Omental fat pad (tissue), 3 donors: ENCODE measurements at regions not wholly inside any gene's neighbourhood (a gene's known extent, or its start where the extent isn't known, plus 50 kb on each side); places are given as distances from the start of the nearest gene placed in this dataset.

ENCODE experiments used
- ATAC-seq: fragments of 150-250 bp; one replicate; pipeline ENCODE4 v1.9.1; 2016; ENCODE audit warnings: mild to moderate bottlenecking, moderate library complexity; ENCODE audit not compliant: low FRiP score
- DNase-seq: peaks from one replicate; pipeline ENCODE4 v3.0.0-alpha.2; 2019; ENCODE audit warnings: low spot score
- TF ChIP-seq, protein P1 (sequence below), 3 donors: fragments of 450-650 bp; IDR thresholded peaks; one replicate each; pipeline ENCODE4 v1.5.1; 2016 to 2017; ENCODE audit warnings: antibody characterized with exemption in 3 of 3, mild to moderate bottlenecking in 3 of 3, moderate library complexity in 2 of 3

DNA sequence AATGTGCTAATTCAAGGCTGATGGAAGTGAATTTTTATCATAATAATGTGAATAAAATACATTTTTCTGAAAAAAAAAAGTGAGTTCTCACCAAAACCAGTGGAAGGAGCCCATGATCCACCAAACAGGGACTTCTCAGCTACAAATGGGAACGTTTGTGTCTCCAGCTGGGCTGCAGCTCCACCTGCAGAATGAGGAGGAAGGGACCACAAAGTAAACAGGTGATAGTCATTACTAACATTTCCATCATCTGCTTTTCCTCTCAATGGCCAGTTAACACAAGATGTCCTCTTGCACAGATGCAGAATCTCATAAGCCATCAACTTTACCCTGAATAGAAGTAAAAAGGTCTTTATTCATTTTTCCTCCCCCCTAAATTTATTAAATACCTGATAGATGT lies 246.2 kb downstream of the MRPL39 start:
- ATAC-seq (no peak), DNase-seq (no peak)
- TF ChIP-seq, protein P1, sequence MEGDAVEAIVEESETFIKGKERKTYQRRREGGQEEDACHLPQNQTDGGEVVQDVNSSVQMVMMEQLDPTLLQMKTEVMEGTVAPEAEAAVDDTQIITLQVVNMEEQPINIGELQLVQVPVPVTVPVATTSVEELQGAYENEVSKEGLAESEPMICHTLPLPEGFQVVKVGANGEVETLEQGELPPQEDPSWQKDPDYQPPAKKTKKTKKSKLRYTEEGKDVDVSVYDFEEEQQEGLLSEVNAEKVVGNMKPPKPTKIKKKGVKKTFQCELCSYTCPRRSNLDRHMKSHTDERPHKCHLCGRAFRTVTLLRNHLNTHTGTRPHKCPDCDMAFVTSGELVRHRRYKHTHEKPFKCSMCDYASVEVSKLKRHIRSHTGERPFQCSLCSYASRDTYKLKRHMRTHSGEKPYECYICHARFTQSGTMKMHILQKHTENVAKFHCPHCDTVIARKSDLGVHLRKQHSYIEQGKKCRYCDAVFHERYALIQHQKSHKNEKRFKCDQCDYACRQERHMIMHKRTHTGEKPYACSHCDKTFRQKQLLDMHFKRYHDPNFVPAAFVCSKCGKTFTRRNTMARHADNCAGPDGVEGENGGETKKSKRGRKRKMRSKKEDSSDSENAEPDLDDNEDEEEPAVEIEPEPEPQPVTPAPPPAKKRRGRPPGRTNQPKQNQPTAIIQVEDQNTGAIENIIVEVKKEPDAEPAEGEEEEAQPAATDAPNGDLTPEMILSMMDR (IDR thresholded peaks at IDR 0.05): no peak

DNA sequence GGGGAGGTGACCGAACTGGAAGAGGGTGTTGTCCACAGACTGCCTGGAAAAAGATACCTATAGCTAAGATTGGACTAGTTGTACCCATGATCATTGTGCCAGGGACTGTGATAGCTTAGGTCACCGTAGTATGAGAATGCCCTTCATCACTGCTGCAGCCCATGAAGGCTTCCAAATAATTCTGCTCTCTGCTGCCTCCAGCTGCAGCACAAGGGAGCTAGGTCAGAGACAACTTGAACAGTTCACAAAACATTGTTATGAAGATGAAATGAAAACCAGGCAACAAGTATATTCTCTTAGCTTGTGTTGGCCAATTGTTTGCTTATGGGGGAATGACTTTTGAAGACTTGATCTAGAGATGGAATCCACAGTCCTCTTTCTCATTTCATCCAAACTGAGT lies 246.7 kb downstream of the MRPL39 start:
- no peak for DNase-seq
- no peak for ATAC-seq

DNA sequence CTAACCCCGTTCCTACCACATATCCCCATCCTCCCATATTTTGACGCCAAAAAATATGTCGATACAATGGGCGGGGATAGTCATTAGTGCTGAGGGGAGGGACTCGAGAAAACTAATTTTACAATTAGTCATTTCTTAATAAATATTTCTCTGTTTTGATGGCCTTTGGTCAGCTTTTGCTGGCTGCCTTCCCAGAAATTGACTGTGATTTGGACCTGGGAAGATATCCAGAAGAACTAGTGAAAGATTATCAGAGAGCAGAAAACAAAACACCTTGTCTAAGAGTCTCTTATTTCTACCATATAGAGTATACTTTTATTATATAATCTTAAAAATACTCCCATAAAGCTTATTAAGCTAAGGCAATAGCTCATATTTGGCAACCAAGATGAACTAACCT lies 247.6 kb downstream of the MRPL39 start:
- ATAC-seq (no peak), DNase-seq (no peak)
- TF ChIP-seq, protein P1 (IDR thresholded peaks at IDR 0.05): no peak

More for the DNA sequence above, 246.7 kb downstream of the MRPL39 start:
- TF ChIP-seq, protein P1 (IDR thresholded peaks at IDR 0.05): no peak

DNA sequence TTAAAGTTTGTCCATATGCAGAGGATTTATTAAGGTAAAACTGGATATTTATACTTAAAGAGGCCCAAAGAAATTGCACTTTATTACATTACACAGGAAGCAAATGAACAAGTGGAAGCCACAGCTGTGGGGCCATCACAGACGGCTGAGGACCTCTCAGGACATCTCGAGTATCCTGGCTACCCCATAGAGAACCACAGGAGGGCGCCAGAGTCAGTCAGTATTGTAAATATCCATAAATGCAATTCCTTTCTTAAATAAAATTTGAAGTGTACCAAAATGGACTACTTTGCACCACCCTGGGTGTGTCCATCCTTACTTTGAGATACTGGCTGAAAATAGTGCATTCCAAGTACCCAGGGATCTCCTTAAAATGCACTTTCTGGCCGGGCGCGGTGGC lies 257.2 kb downstream of the MRPL39 start:
- TF ChIP-seq, protein P1 (IDR thresholded peaks at IDR 0.05): no peak
- DNase-seq (no peak), ATAC-seq (no peak)

DNA sequence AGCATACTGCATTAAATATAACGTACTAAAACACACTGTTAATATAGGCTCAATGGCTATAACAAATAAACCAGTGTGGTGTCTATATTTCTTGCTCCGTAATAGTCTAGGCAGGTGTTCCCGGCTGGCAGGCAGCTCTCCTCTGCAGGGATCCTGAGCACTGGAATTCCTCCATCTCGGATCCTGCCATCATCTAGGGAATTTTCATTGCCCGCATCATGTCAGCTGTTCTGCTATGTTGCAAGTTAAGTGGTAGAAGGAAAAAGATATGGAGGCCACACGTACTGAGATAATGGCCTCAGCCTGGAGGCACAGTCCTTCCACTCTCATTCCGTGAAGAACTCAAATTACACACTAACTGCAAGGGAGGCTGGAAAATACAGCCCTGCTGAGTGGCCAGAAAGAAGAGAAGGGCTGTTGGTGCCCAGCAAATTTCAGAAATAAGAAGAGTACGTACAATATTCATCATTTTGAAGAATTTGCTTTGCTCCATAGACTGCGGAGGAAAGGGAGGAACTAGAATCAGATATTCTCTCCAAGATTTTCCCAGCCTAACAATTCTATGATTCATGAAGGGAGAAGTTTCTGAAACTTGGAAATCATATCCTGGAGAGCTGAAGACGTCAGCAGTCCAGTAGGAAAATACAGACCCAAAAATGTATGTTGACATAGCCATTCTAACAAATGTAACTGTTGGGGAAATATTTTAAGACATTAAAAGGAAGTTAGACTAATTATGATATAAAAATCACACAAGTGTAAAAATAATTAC lies 263.3 kb downstream of the MRPL39 start:
- ATAC-seq: no peak
- TF ChIP-seq, protein P1 (IDR thresholded peaks at IDR 0.05): no peak
- DNase-seq: no peak

DNA sequence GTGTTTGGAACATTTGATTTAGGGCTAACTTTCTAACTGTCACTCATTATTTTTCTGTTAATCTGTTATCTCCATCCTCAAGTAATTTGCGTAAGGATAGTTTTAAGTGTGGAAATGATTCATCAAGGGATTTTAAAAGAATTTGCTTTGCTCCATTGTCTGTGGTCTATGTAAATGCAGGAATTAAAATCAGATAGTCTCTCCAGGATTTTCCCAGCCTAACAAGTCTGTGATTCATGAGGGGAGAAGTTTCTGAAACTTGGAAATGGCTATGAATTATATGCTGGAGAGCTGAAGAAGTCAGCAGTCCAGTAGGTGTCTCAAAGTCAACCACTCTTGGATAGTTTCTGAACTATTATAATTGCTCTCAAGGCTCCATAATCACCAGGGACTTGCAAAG lies 264.5 kb downstream of the MRPL39 start:
- no peak for DNase-seq

More for the DNA sequence above, 264.5 kb downstream of the MRPL39 start:
- no peak for ATAC-seq
- TF ChIP-seq, protein P1 (IDR thresholded peaks at IDR 0.05): no peak
